Esophagus muscularis mucosa (tissue), 4 donors: ENCODE measurements at regions not wholly inside any gene's neighbourhood (a gene's known extent, or its start where the extent isn't known, plus 50 kb on each side); places are given as distances from the start of the nearest gene placed in this dataset.

ENCODE experiments used
- DNase-seq: peaks from one replicate; pipeline ENCODE4 v3.0.0-alpha.2; 2017; ENCODE audit errors: extremely low spot score
- H3K27ac ChIP-seq, 4 donors: fragments of 200-600 bp; sonication (generic); replicated peaks in 1 of 4; 1 replicate in 3 of 4; 2 replicates in 1 of 4; pipeline ENCODE4 v1.5.1; 2016 to 2019; ENCODE audit warnings: mild to moderate bottlenecking in 1 of 4
- H3K27me3 ChIP-seq, 4 donors: fragments of 200-600 bp; sonication (generic); one replicate each; pipeline versions ENCODE4 v1.5.1 to v1.6.0; 2016 to 2019
- H3K36me3 ChIP-seq, 4 donors: fragments of 200-600 bp; sonication (generic); one replicate each; pipeline ENCODE4 v1.5.1; 2016 to 2019
- H3K4me1 ChIP-seq, 4 donors: fragments of 200-600 bp; sonication (generic); one replicate each; pipeline ENCODE4 v1.5.1; 2016 to 2019
- H3K4me3 ChIP-seq, 4 donors: fragments of 200-600 bp; sonication (generic); 1 replicate in 2 of 4; 2 replicates in 2 of 4; pipeline ENCODE4 v1.5.1; 2016 to 2019; ENCODE audit warnings: mild to moderate bottlenecking in 4 of 4, moderate library complexity in 1 of 4
- H3K9me3 ChIP-seq, 4 donors: fragments of 200-600 bp; sonication (generic); 1 replicate in 3 of 4; 2 replicates in 1 of 4; pipeline ENCODE4 v1.5.1; 2016 to 2019
- CTCF ChIP-seq, 3 experiments: fragments of 200-600 bp in 2 of 3; fragments of 450-650 bp in 1 of 3; sonication (generic) in 2 of 3; IDR thresholded peaks; one replicate each; pipeline ENCODE4 v1.5.1; 2017 to 2019; ENCODE audit warnings: antibody characterized with exemption in 3 of 3, mild to moderate bottlenecking in 2 of 3, moderate library complexity in 1 of 3
- EP300 ChIP-seq: sonication (generic); formaldehyde crosslinking; IDR thresholded peaks from one replicate; pipeline ENCODE4 v1.6.1; 2017; ENCODE audit warnings: antibody characterized with exemption
- POLR2A ChIP-seq: fragments of 450-650 bp; IDR thresholded peaks from one replicate; pipeline ENCODE4 v1.6.1; 2017; ENCODE audit warnings: antibody characterized with exemption, moderate library complexity, mild to moderate bottlenecking, low read depth
- POLR2AphosphoS5 ChIP-seq, 2 donors: sonication (generic); formaldehyde crosslinking; IDR thresholded peaks; one replicate each; pipeline ENCODE4 v1.6.1; 2017; ENCODE audit warnings: antibody characterized with exemption in 2 of 2
- WGBS: methylation state at CpG from one replicate; pipeline ENCODE4 v1.1.5; 2018; 5-methylcytosine and 5-hydroxymethylcytosine counted together
- intact Hi-C: fragments of 100-400 bp; cut with DNase I; formaldehyde crosslinking; loops from one replicate; pipeline ENCODE4 v1.15.1; 2023

DNA sequence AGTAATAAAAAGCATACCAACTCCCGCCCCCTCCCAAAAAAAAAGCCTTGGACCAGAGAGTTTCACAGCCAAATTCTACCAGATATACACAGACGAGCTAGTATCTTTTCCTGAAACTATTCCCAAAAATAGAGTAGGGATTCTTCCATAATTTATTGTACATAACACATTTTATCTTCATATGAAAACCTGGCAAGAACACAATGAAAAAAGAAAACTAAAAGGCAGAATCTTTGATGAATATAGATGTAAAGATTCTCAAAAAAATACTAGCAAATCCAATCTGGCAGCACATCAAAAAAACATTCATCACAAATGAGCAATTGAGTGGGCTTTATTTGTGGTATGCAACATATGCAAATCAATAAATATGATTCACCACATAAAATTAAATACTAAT lies 798.8 kb downstream of the CDH18 start:
- Histone ChIP-seq H3K27ac (no peak overlapping the region), H3K27me3 (no peaks in the 10 kb centered on the region), H3K9me3 (no peaks in the 10 kb centered on the region), H3K4me3 (no peak overlapping the region), H3K36me3 (no peaks in the 10 kb centered on the region), H3K4me1 (no peaks in the 10 kb centered on the region)
- no peak for TF ChIP-seq EP300
- no peak for TF ChIP-seq POLR2AphosphoS5 (IDR thresholded peaks at IDR 0.05)
- no peak for TF ChIP-seq POLR2A
- TF ChIP-seq CTCF (IDR thresholded peaks at IDR 0.05): no peak
- WGBS: 63% methylated on average over 2 of the region's 2 CpGs
- intact Hi-C loops: no loop called here
- DNase-seq: no peak

GRCh38 chr5:19193631-19194030 lies 794.4 kb downstream of the CDH18 start:
- no peaks in the 10 kb centered on the region for H3K36me3 ChIP-seq
- no peaks in the 10 kb centered on the region for H3K4me1 ChIP-seq
- TF ChIP-seq POLR2AphosphoS5 (IDR thresholded peaks at IDR 0.05): no peak
- TF ChIP-seq CTCF (IDR thresholded peaks at IDR 0.05): no peak
- H3K27ac ChIP-seq: no peak overlapping the region
- intact Hi-C loops: no loop called here
- H3K4me3 ChIP-seq: no peak overlapping the region
- WGBS: 69% methylated on average over 2 of the region's 2 CpGs
- DNase-seq: no peak
- H3K27me3 ChIP-seq: no peaks in the 10 kb centered on the region
- H3K9me3 ChIP-seq: no peaks in the 10 kb centered on the region

GRCh38 chr5:19196631-19197030 lies 791.4 kb downstream of the CDH18 start:
- Histone ChIP-seq H3K4me1 (no peaks in the 10 kb centered on the region), H3K27me3 (peaks cover 0 to 8% (median 0%) of the 10 kb centered on the region in 4 donors), H3K27ac (no peak overlapping the region), H3K9me3 (no peaks in the 10 kb centered on the region), H3K36me3 (no peaks in the 10 kb centered on the region), H3K4me3 (no peak overlapping the region)
- DNase-seq: no peak
- TF ChIP-seq POLR2AphosphoS5 (IDR thresholded peaks at IDR 0.05) (no peak), POLR2A (no peak), EP300 (no peak), CTCF (IDR thresholded peaks at IDR 0.05) (no peak)
- intact Hi-C loops: no loop called here

DNA sequence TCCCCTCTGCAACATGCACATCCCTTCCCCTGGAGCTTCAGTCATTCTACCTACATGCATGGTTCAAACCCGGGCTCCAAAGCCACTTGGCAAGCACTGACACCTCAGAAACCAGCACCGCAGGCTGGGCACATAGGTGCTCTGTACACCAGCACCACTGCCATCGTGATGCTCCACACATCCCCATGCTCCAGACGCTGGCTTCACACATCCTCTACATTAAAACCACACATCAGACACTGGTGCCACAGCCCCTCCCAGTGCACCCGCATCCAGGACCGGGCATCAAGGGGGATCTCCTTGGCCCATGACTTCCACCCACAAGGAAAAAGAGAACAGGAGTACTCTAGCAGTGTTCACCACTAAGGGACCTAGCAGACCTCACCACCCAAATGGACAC lies 787.7 kb downstream of the CDH18 start:
- intact Hi-C loops: no loop called here
- no peak overlapping the region for H3K27ac ChIP-seq
- no peaks in the 10 kb centered on the region for H3K9me3 ChIP-seq
- H3K4me1 ChIP-seq: no peaks in the 10 kb centered on the region
- no peak for DNase-seq
- 95% methylated on average over 6 of the region's 6 CpGs for WGBS
- no peaks in the 10 kb centered on the region for H3K36me3 ChIP-seq
- peaks cover 0 to 8% (median 0%) of the 10 kb centered on the region in 4 donors for H3K27me3 ChIP-seq
- no peak overlapping the region for H3K4me3 ChIP-seq
- no peak for TF ChIP-seq POLR2A
- TF ChIP-seq CTCF (IDR thresholded peaks at IDR 0.05): no peak
- no peak for TF ChIP-seq EP300
- TF ChIP-seq POLR2AphosphoS5 (IDR thresholded peaks at IDR 0.05): no peak

GRCh38 chr5:19208397-19208796 lies 779.6 kb downstream of the CDH18 start:
- intact Hi-C loops: no loop called here
- no peak for TF ChIP-seq CTCF (IDR thresholded peaks at IDR 0.05)
- TF ChIP-seq POLR2AphosphoS5 (IDR thresholded peaks at IDR 0.05): no peak
- TF ChIP-seq EP300: no peak
- no peak for TF ChIP-seq POLR2A

More at GRCh38 chr5:19208397-19208796, 779.6 kb downstream of the CDH18 start:
- 66% methylated on average over 4 of the region's 4 CpGs for WGBS
- H3K4me1 ChIP-seq: no peaks in the 10 kb centered on the region
- no peaks in the 10 kb centered on the region for H3K27me3 ChIP-seq
- no peak overlapping the region for H3K4me3 ChIP-seq
- H3K36me3 ChIP-seq: no peaks in the 10 kb centered on the region
- DNase-seq: no peak
- H3K27ac ChIP-seq: no peak overlapping the region
- peaks cover 0 to 4% (median 0%) of the 10 kb centered on the region in 4 donors for H3K9me3 ChIP-seq
